Spleen (tissue), 11 donors: ENCODE measurements at regions not wholly inside any gene's neighbourhood (a gene's known extent, or its start where the extent isn't known, plus 50 kb on each side); places are given as distances from the start of the nearest gene placed in this dataset.

Experiments used
- DNase-seq: peaks from one replicate; pipeline ENCODE4 v3.0.0-alpha.2; 2020
- H3K27ac ChIP-seq, 8 donors: fragments of 200-600 bp; sonication (generic) in 7 of 8; 1 replicate in 4 of 8; 2 replicates in 4 of 8; pipeline versions ENCODE4 v1.5.0 to v1.8.0; 2016 to 2021; ENCODE audit warnings: inconsistent platforms in 4 of 8, mild to moderate bottlenecking in 4 of 8, moderate library complexity in 1 of 8
- H3K27me3 ChIP-seq, 7 donors: fragments of 200-600 bp; sonication (generic) in 6 of 7; replicated peaks in 1 of 7; 1 replicate in 4 of 7; 2 replicates in 3 of 7; pipeline versions ENCODE4 v1.5.0 to v1.8.0; 2016 to 2021; ENCODE audit warnings: inconsistent platforms in 3 of 7, mild to moderate bottlenecking in 1 of 7
- H3K36me3 ChIP-seq, 6 donors: fragments of 200-600 bp; sonication (generic) in 5 of 6; 1 replicate in 4 of 6; 2 replicates in 2 of 6; pipeline versions ENCODE4 v1.5.0 to v1.8.0; 2016 to 2021; ENCODE audit warnings: inconsistent platforms in 2 of 6
- H3K4me1 ChIP-seq, 6 donors: fragments of 200-600 bp; sonication (generic) in 5 of 6; 1 replicate in 3 of 6; 2 replicates in 3 of 6; pipeline versions ENCODE4 v1.5.0 to v1.8.0; 2016 to 2021; ENCODE audit warnings: inconsistent platforms in 3 of 6
- H3K4me3 ChIP-seq, 8 donors: fragments of 200-600 bp; sonication (generic) in 7 of 8; 1 replicate in 4 of 8; 2 replicates in 4 of 8; pipeline versions ENCODE4 v1.5.0 to v1.8.0; 2016 to 2021; ENCODE audit warnings: inconsistent platforms in 4 of 8, mild to moderate bottlenecking in 4 of 8, moderate library complexity in 2 of 8
- H3K9me3 ChIP-seq, 8 donors: fragments of 200-600 bp; sonication (generic) in 7 of 8; 1 replicate in 4 of 8; 2 replicates in 4 of 8; pipeline versions ENCODE4 v1.5.0 to v1.8.0; 2016 to 2021; ENCODE audit warnings: inconsistent platforms in 4 of 8
- CTCF ChIP-seq, 11 experiments: fragments of 200-600 bp in 7 of 11; fragments of 450-650 bp in 4 of 11; sonication (generic) in 4 of 11; IDR thresholded peaks in 8 of 11; conservative IDR thresholded peaks in 3 of 11; 1 replicate in 7 of 11; 2 replicates in 4 of 11; pipeline versions ENCODE4 v1.4.0 to v1.8.0; 2016 to 2021; ENCODE audit warnings: antibody characterized with exemption in 11 of 11, inconsistent platforms in 4 of 11, mild to moderate bottlenecking in 1 of 11
- POLR2A ChIP-seq, 3 donors: fragments of 450-650 bp; IDR thresholded peaks; one replicate each; pipeline ENCODE4 v1.5.1; 2017; ENCODE audit warnings: antibody characterized with exemption in 3 of 3, mild to moderate bottlenecking in 1 of 3
- POLR2AphosphoS5 ChIP-seq, 3 donors: sonication (generic); formaldehyde crosslinking; IDR thresholded peaks; one replicate each; pipeline ENCODE4 v1.5.1; 2017; ENCODE audit warnings: antibody characterized with exemption in 3 of 3
- WGBS, 5 donors: extraction: QIAGEN DNeasy Blood & Tissue Kit in 3 of 5; methylation state at CpG; one replicate each; pipeline versions ENCODE4 v1.1.5 to v1.1.7; 2013 to 2018; 5-methylcytosine and 5-hydroxymethylcytosine counted together
- intact Hi-C: fragments of 100-400 bp; cut with DNase I; formaldehyde crosslinking; loops from one replicate; pipeline ENCODE4 v1.15.0; 2023; ENCODE audit warnings: low total_unique reads
- donor health status: healthy with polysubstance abuse.
- donor health status: DM: no; HTN: no; CAD: no; lungs with moderate emphysema.
- donor health status: DM: no; HTN: no; CAD: no.
- donor health status: Bipolar disorder and iron deficiency.
- donor health status: healthy.
- donor health status: DM: no; HTN: no; CAD: no.
- donor health status: DM: yes; HTN: yes; CAD: no.

GRCh38 chr11:25159341-25159740 is 662.5 kb downstream of the LUZP2 start:
- TF ChIP-seq POLR2AphosphoS5 (IDR thresholded peaks at IDR 0.05) (no peak), POLR2A (IDR thresholded peaks at IDR 0.05) (no peak), CTCF (IDR thresholded peaks at IDR 0.05 in 8 of 11, conservative IDR thresholded peaks at IDR 0.05 in 3 of 11) (no peak)
- Histone ChIP-seq H3K4me3 (no peak overlapping the region), H3K9me3 (peaks cover 0 to 21% (median 4%) of the 10 kb centered on the region in 8 donors), H3K27ac (no peak overlapping the region), H3K36me3 (no peaks in the 10 kb centered on the region), H3K4me1 (no peaks in the 10 kb centered on the region), H3K27me3 (no peaks in the 10 kb centered on the region)
- 85 to 95% (median 85%) methylated on average over 2 of the region's 2 CpGs for WGBS, 5 donors
- no peak for DNase-seq
- intact Hi-C loops, result no loop called here

- intact Hi-C loops, result no loop called here
- H3K27ac ChIP-seq, result no peak overlapping the region
- H3K4me3 ChIP-seq, result no peak overlapping the region
- H3K9me3 ChIP-seq, result peaks cover 0 to 36% (median 13%) of the 10 kb centered on the region in 8 donors
- TF ChIP-seq POLR2A (IDR thresholded peaks at IDR 0.05) (no peak), CTCF (IDR thresholded peaks at IDR 0.05 in 8 of 11, conservative IDR thresholded peaks at IDR 0.05 in 3 of 11) (no peak), POLR2AphosphoS5 (IDR thresholded peaks at IDR 0.05) (no peak)
- no peak for DNase-seq
- H3K27me3 ChIP-seq, result no peaks in the 10 kb centered on the region
- H3K4me1 ChIP-seq, result no peaks in the 10 kb centered on the region
- no peaks in the 10 kb centered on the region for H3K36me3 ChIP-seq
Measured at GRCh38 chr11:25163421-25163820, 666.6 kb downstream of the LUZP2 start.

GRCh38 chr11:25180187-25180586 is 683.3 kb downstream of the LUZP2 start:
- TF ChIP-seq POLR2AphosphoS5 (IDR thresholded peaks at IDR 0.05) (no peak), CTCF (IDR thresholded peaks at IDR 0.05 in 8 of 11, conservative IDR thresholded peaks at IDR 0.05 in 3 of 11) (no peak), POLR2A (IDR thresholded peaks at IDR 0.05) (no peak)
- Histone ChIP-seq H3K9me3 (peaks cover 0 to 14% (median 0%) of the 10 kb centered on the region in 8 donors), H3K36me3 (no peaks in the 10 kb centered on the region), H3K27me3 (no peaks in the 10 kb centered on the region), H3K4me3 (no peak overlapping the region), H3K27ac (no peak overlapping the region), H3K4me1 (no peaks in the 10 kb centered on the region)
- 9 to 76% (median 61%) methylated on average over 1 of the region's 1 CpG for WGBS, 5 donors
- no peak for DNase-seq
- intact Hi-C loops, result no loop called here

GRCh38 chr11:25183411-25183810 is 686.6 kb downstream of the LUZP2 start:
- 69 to 78% (median 76%) methylated on average over 1 of the region's 1 CpG for WGBS, 5 donors
- Histone ChIP-seq H3K9me3 (peaks cover 0 to 11% (median 0%) of the 10 kb centered on the region in 8 donors), H3K27ac (no peak overlapping the region), H3K4me1 (no peaks in the 10 kb centered on the region), H3K27me3 (no peaks in the 10 kb centered on the region), H3K36me3 (no peaks in the 10 kb centered on the region), H3K4me3 (no peak overlapping the region)
- TF ChIP-seq POLR2AphosphoS5 (IDR thresholded peaks at IDR 0.05) (no peak), CTCF (IDR thresholded peaks at IDR 0.05 in 8 of 11, conservative IDR thresholded peaks at IDR 0.05 in 3 of 11) (no peak), POLR2A (IDR thresholded peaks at IDR 0.05) (no peak)
- intact Hi-C loops, result no loop called here
- no peak for DNase-seq
